ENCODE measurements at regions not wholly inside any gene's neighbourhood (a gene's known extent, or its start where the extent isn't known, plus 50 kb on each side); places are given as distances from the start of the nearest gene placed in this dataset.

GRCh38 chr1:195005338-195005737 lies 1602.9 kb downstream of the KCNT2 start:
- TF ChIP-seq CTCF (conservative IDR thresholded peaks at IDR 0.05; ENCODE audit: low read length) = no peak
- no peak for TF ChIP-seq EZH2phosphoT487 (IDR thresholded peaks at IDR 0.05; ENCODE audit: borderline replicate concordance)

Data from Loucy (cell line).